ENCODE measurements at regions not wholly inside any gene's neighbourhood (a gene's known extent, or its start where the extent isn't known, plus 50 kb on each side); places are given as distances from the start of the nearest gene placed in this dataset.

- H3K27ac Mint-ChIP-seq: no peak overlapping the region
- no peak overlapping the region for H3K4me3 Mint-ChIP-seq (ENCODE audit: low read depth)
- H3K4me1 Mint-ChIP-seq (ENCODE audit: low read depth): no peaks in the 10 kb centered on the region
- peaks cover 10% of the 10 kb centered on the region for H3K27me3 Mint-ChIP-seq (ENCODE audit: low read depth)
- no peaks in the 10 kb centered on the region for H3K36me3 Mint-ChIP-seq (ENCODE audit: low read depth)
- peaks cover 4% of the 10 kb centered on the region for H3K9me3 Mint-ChIP-seq
- intact Hi-C loops (cut with micrococcal nuclease): no loop called here
- no peak for DNase-seq (ENCODE audit: low spot score)
Observed at GRCh38 chr4:153034681-153035080, 98.6 kb downstream of the FHDC1 start.

GRCh38 chr4:153036931-153037482 lies 100.9 kb downstream of the FHDC1 start:
- no peak overlapping the region for H3K27ac Mint-ChIP-seq
- H3K36me3 Mint-ChIP-seq (ENCODE audit: low read depth): no peaks in the 10 kb centered on the region
- H3K4me3 Mint-ChIP-seq (ENCODE audit: low read depth): no peak overlapping the region
- no peaks in the 10 kb centered on the region for H3K9me3 Mint-ChIP-seq
- H3K27me3 Mint-ChIP-seq (ENCODE audit: low read depth): peaks cover 11% of the 10 kb centered on the region
- H3K4me1 Mint-ChIP-seq (ENCODE audit: low read depth): no peaks in the 10 kb centered on the region
- no peak for DNase-seq (ENCODE audit: low spot score)
- intact Hi-C loops (cut with micrococcal nuclease): no loop called here

GRCh38 chr4:153038623-153039311 lies 102.6 kb downstream of the FHDC1 start:
- H3K36me3 Mint-ChIP-seq (ENCODE audit: low read depth): no peaks in the 10 kb centered on the region
- no peaks in the 10 kb centered on the region for H3K4me1 Mint-ChIP-seq (ENCODE audit: low read depth)
- DNase-seq (ENCODE audit: low spot score): no peak
- no peaks in the 10 kb centered on the region for H3K9me3 Mint-ChIP-seq
- no peak overlapping the region for H3K4me3 Mint-ChIP-seq (ENCODE audit: low read depth)
- no peak overlapping the region for H3K27ac Mint-ChIP-seq
- intact Hi-C loops (cut with micrococcal nuclease): no loop called here
- peaks cover 11% of the 10 kb centered on the region for H3K27me3 Mint-ChIP-seq (ENCODE audit: low read depth)

DNA sequence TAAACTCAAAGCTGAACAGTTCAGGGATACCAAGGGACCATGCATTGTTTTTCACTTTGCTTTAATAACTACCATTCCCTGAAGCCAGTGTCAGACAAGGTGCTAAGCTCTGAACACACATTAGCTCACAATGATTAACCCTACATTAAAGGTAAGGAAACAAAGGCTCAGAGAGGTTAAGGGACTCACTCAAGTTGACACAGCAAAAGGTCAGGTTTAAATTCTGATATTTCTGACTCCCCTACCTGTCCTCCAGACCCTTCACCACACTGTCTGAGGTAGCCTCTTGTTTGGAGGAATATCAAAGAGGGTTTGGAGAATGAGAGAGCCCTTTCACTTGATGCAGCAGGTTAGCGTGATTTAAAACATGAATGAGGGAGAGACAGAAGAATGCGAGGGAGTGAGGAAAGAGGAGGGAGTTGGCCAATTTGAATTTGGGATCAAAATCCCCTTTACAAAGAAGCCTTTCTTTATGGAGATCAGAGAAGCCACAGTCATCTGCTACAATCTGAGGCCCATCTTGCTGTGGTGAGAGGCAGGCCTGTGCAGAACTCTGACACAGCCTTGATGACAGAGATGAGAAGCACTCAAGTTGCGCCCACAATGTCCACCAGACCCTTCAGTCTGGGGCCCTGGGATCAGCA lies 103.5 kb downstream of the FHDC1 start:
- Mint-ChIP-seq H3K27me3 (ENCODE audit: low read depth) (peaks cover 12% of the 10 kb centered on the region), H3K27ac (no peak overlapping the region), H3K4me3 (ENCODE audit: low read depth) (no peak overlapping the region)

GRCh38 chr4:153040677-153041076 lies 104.6 kb downstream of the FHDC1 start:
- DNase-seq (ENCODE audit: low spot score): no peak
- Mint-ChIP-seq H3K27ac (no peak overlapping the region), H3K36me3 (ENCODE audit: low read depth) (no peaks in the 10 kb centered on the region), H3K9me3 (no peaks in the 10 kb centered on the region), H3K4me1 (ENCODE audit: low read depth) (no peaks in the 10 kb centered on the region), H3K27me3 (ENCODE audit: low read depth) (peaks cover 14% of the 10 kb centered on the region), H3K4me3 (ENCODE audit: low read depth) (no peak overlapping the region)
- intact Hi-C loops (cut with micrococcal nuclease): no loop called here

More for the DNA sequence above, 103.5 kb downstream of the FHDC1 start:
- Mint-ChIP-seq H3K36me3 (ENCODE audit: low read depth) (no peaks in the 10 kb centered on the region), H3K4me1 (ENCODE audit: low read depth) (no peaks in the 10 kb centered on the region), H3K9me3 (no peaks in the 10 kb centered on the region)
- no peak for DNase-seq (ENCODE audit: low spot score)
- intact Hi-C loops (cut with micrococcal nuclease): no loop called here

DNA sequence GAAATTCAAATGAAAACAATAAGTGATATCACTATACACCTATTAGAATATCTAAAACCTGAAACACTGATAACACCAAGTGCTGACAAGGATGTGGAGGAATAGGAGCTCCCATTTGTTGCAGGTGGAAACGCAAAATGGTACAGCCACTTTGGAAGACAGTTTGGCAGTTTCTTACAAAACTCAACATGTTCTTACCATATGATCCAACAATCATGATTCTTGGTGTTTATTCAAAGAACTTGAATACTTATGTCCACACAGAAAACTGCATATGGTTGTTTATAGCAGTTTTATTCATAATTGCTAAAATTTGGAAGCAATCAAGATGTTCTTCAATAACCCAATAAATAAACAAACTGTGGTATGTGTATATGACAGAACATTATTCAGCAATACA lies 107.9 kb downstream of the FHDC1 start:
- Mint-ChIP-seq H3K27me3 (ENCODE audit: low read depth) (peaks cover 14% of the 10 kb centered on the region), H3K36me3 (ENCODE audit: low read depth) (no peaks in the 10 kb centered on the region), H3K4me1 (ENCODE audit: low read depth) (no peaks in the 10 kb centered on the region), H3K4me3 (ENCODE audit: low read depth) (no peak overlapping the region), H3K27ac (no peak overlapping the region), H3K9me3 (no peaks in the 10 kb centered on the region)
- DNase-seq (ENCODE audit: low spot score): no peak
- intact Hi-C loops (cut with micrococcal nuclease): no loop called here

- H3K9me3 Mint-ChIP-seq: no peaks in the 10 kb centered on the region
- no peak for DNase-seq (ENCODE audit: low spot score)
- H3K4me3 Mint-ChIP-seq (ENCODE audit: low read depth): no peak overlapping the region
- intact Hi-C loops (cut with micrococcal nuclease): no loop called here
- H3K27me3 Mint-ChIP-seq (ENCODE audit: low read depth): peaks cover 16% of the 10 kb centered on the region
- no peak overlapping the region for H3K27ac Mint-ChIP-seq
- no peaks in the 10 kb centered on the region for H3K36me3 Mint-ChIP-seq (ENCODE audit: low read depth)
- no peaks in the 10 kb centered on the region for H3K4me1 Mint-ChIP-seq (ENCODE audit: low read depth)
Observed at GRCh38 chr4:153045111-153045982, 109.2 kb downstream of the FHDC1 start.

GRCh38 chr4:153058671-153059060 lies 122.5 kb downstream of the FHDC1 start:
- no peak overlapping the region for H3K27ac Mint-ChIP-seq
- H3K9me3 Mint-ChIP-seq: no peaks in the 10 kb centered on the region
- intact Hi-C loops (cut with micrococcal nuclease): no loop called here
- no peaks in the 10 kb centered on the region for H3K4me1 Mint-ChIP-seq (ENCODE audit: low read depth)
- no peaks in the 10 kb centered on the region for H3K36me3 Mint-ChIP-seq (ENCODE audit: low read depth)
- no peak for DNase-seq (ENCODE audit: low spot score)
- H3K4me3 Mint-ChIP-seq (ENCODE audit: low read depth): no peak overlapping the region
- H3K27me3 Mint-ChIP-seq (ENCODE audit: low read depth): peaks cover 29% of the 10 kb centered on the region

DNA sequence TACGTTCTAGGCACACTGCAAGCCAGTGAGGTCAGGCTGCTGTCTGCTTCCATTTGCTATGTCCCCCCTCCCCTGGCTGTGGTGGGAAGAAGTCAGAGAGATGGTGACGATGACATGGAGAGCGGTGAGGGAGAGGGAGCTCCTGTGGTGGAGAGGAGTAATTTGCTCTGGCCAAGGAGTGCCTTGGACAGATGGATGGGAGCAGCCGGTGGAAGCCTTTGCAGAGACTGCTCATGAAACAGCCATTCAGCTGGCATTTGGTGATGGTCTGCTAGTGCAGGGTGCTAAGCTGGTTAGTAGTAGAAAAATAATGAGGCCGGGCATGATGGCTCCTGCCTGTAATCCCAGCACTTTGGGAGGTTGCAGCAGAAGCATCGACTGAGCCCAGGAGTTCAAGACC lies 124.1 kb downstream of the FHDC1 start:
- intact Hi-C loops (cut with micrococcal nuclease): no loop called here
- no peak overlapping the region for H3K4me3 Mint-ChIP-seq (ENCODE audit: low read depth)

GRCh38 chr4:153061971-153062370 lies 125.8 kb downstream of the FHDC1 start:
- Mint-ChIP-seq H3K4me1 (ENCODE audit: low read depth) (no peaks in the 10 kb centered on the region), H3K9me3 (no peaks in the 10 kb centered on the region), H3K27me3 (ENCODE audit: low read depth) (peaks cover 15% of the 10 kb centered on the region), H3K4me3 (ENCODE audit: low read depth) (no peak overlapping the region), H3K27ac (no peak overlapping the region), H3K36me3 (ENCODE audit: low read depth) (no peaks in the 10 kb centered on the region)
- no peak for DNase-seq (ENCODE audit: low spot score)
- intact Hi-C loops (cut with micrococcal nuclease): no loop called here

More for the DNA sequence above, 124.1 kb downstream of the FHDC1 start:
- Mint-ChIP-seq H3K27me3 (ENCODE audit: low read depth) (peaks cover 19% of the 10 kb centered on the region), H3K27ac (no peak overlapping the region), H3K4me1 (ENCODE audit: low read depth) (no peaks in the 10 kb centered on the region), H3K9me3 (no peaks in the 10 kb centered on the region), H3K36me3 (ENCODE audit: low read depth) (no peaks in the 10 kb centered on the region)
- no peak for DNase-seq (ENCODE audit: low spot score)

DNA sequence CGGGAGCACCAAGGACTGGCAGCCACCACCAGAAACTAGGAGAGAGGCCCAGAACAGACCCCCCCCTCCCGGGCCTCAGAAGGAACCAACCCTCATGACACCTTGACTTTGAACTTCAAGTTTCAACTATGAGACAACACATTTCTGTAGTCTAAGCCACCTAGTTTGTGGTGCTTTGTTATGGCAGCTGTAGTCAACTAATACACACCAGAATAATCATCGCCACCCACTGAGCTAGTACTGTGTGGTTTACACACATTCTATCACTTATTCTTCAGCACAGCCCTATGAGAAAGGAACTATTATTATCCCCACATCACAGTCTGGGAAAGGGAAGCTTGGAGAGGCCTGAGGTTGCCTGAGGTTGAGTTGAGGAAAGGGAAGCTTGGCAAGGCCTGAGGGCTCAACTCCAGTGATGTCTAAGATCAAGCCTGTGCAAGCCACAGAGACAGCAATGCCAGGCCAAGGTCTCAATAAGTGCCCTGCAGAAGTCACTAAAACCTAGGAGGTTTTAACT lies 126.6 kb downstream of the FHDC1 start:
- Mint-ChIP-seq H3K4me1 (ENCODE audit: low read depth) (no peaks in the 10 kb centered on the region), H3K36me3 (ENCODE audit: low read depth) (no peaks in the 10 kb centered on the region), H3K27me3 (ENCODE audit: low read depth) (peaks cover 12% of the 10 kb centered on the region), H3K27ac (no peak overlapping the region), H3K4me3 (ENCODE audit: low read depth) (no peak overlapping the region), H3K9me3 (no peaks in the 10 kb centered on the region)
- intact Hi-C loops (cut with micrococcal nuclease): no loop called here
- DNase-seq (ENCODE audit: low spot score): no peak

GRCh38 chr4:153063490-153063889 lies 127.4 kb downstream of the FHDC1 start:
- no peak overlapping the region for H3K27ac Mint-ChIP-seq
- intact Hi-C loops (cut with micrococcal nuclease): no loop called here
- no peak for DNase-seq (ENCODE audit: low spot score)
- H3K4me1 Mint-ChIP-seq (ENCODE audit: low read depth): no peaks in the 10 kb centered on the region
- H3K27me3 Mint-ChIP-seq (ENCODE audit: low read depth): peaks cover 6% of the 10 kb centered on the region
- H3K4me3 Mint-ChIP-seq (ENCODE audit: low read depth): no peak overlapping the region
- H3K36me3 Mint-ChIP-seq (ENCODE audit: low read depth): no peaks in the 10 kb centered on the region
- no peaks in the 10 kb centered on the region for H3K9me3 Mint-ChIP-seq
